ENCODE measurements at regions not wholly inside any gene's neighbourhood (a gene's known extent, or its start where the extent isn't known, plus 50 kb on each side); places are given as distances from the start of the nearest gene placed in this dataset.
"Not testable (repeated sequence)": the region's sequence is repeated elsewhere in the genome, so short reads cannot be mapped to it uniquely, and the experiment has no call there.

- H3K9me3 ChIP-seq (ENCODE audit: control extremely low read depth in 1 of 5, control insufficient read depth in 4 of 5, insufficient read depth in 2 of 5, low read depth in 1 of 5, low read length in 4 of 5) = no peaks in the 10 kb centered on the region
- no peaks in the 10 kb centered on the region for H3K27me3 ChIP-seq (replicated peaks in 2 of 5; ENCODE audit: control insufficient read depth in 4 of 5, insufficient read depth in 5 of 5, low read length in 4 of 5)
- POLR2A ChIA-PET = no interaction called here
- no peak for DNase-seq
- CTCF ChIA-PET = no interaction called here
- H3K4me3 ChIP-seq (ENCODE audit: control insufficient read depth in 1 of 7, extremely low read depth in 1 of 7, insufficient read depth in 4 of 7, low read depth in 2 of 7, low read length in 6 of 7) = no peak overlapping the region
- no peak overlapping the region for H3K27ac ChIP-seq (ENCODE audit: insufficient read depth in 1 of 2, low read depth in 1 of 2, low read length in 2 of 2, poor library complexity in 1 of 2, severe bottlenecking in 2 of 2)
- 98% methylated on average over 11 of the region's 14 CpGs for WGBS (ENCODE audit: insufficient coverage)
- no peaks in the 10 kb centered on the region for H3K4me1 ChIP-seq (ENCODE audit: control extremely low read depth in 1 of 4, control insufficient read depth in 4 of 4, insufficient read depth in 4 of 4, low read length in 3 of 4)
- no peaks in the 10 kb centered on the region for H3K36me3 ChIP-seq (ENCODE audit: control insufficient read depth in 4 of 4, insufficient read depth in 4 of 4, low read length in 3 of 4)
Measured at GRCh38 chr3:186454881-186455703, 89.1 kb downstream of the CRYGS start.

DNA sequence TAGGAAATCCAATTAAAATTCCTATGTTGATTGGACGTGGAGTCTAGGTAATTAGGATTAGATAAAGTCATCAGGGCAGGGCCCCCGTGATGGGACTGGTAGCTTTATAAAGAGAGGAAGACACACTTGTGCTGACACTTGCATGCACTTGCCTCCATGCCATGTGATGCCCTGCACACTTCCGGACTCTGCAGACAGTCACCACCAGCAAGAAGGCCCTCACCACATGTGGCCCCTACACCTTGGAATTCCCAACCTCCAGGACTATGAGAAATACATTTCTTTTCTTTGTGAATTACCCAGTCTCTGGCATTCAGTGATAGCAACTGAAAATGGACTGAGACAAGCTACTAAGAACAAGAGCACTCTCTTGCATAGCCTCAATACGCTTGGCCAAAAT is 90.6 kb downstream of the CRYGS start:
- WGBS (ENCODE audit: insufficient coverage) = 94% methylated on average over 3 of the region's 4 CpGs
- ChIA-PET CTCF (no interaction called here), POLR2A (no interaction called here)
- Histone ChIP-seq H3K4me3 (ENCODE audit: control insufficient read depth in 1 of 7, extremely low read depth in 1 of 7, insufficient read depth in 4 of 7, low read depth in 2 of 7, low read length in 6 of 7) (no peak overlapping the region), H3K9me3 (ENCODE audit: control extremely low read depth in 1 of 5, control insufficient read depth in 4 of 5, insufficient read depth in 2 of 5, low read depth in 1 of 5, low read length in 4 of 5) (no peaks in the 10 kb centered on the region), H3K27me3 (replicated peaks in 2 of 5; ENCODE audit: control insufficient read depth in 4 of 5, insufficient read depth in 5 of 5, low read length in 4 of 5) (no peaks in the 10 kb centered on the region), H3K4me1 (ENCODE audit: control extremely low read depth in 1 of 4, control insufficient read depth in 4 of 4, insufficient read depth in 4 of 4, low read length in 3 of 4) (no peaks in the 10 kb centered on the region), H3K36me3 (ENCODE audit: control insufficient read depth in 4 of 4, insufficient read depth in 4 of 4, low read length in 3 of 4) (no peaks in the 10 kb centered on the region), H3K27ac (ENCODE audit: insufficient read depth in 1 of 2, low read depth in 1 of 2, low read length in 2 of 2, poor library complexity in 1 of 2, severe bottlenecking in 2 of 2) (no peak overlapping the region)
- no peak for DNase-seq

DNA sequence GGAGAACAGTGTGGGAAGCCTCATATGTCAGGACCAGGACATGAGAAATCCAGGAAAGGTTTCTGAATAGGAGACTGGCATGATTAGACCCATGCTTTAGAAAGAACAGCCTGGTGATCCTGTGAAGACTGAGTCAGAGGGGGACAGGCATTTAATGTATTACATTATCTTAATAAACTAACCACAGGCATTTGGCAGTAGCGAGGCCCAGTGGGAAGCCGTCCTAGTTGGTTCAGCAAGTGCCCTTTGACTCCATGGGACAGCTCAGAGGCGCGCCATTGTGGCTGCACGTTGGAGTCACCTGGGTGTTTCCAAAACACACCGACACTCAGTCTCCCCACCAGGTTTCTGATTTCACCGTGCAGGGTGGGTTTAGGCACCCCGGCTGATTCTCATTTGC is 90.5 kb upstream of the DGKG start:
- WGBS (ENCODE audit: insufficient coverage) = 96% methylated on average over 8 of the region's 8 CpGs
- CTCF ChIA-PET = interaction anchor here (1.0 kb wide), 1 partner anchor 14 kb away, joined by 3 read pairs; no protein-coding TSS in a partner anchor
- H3K36me3 ChIP-seq (ENCODE audit: control insufficient read depth in 4 of 4, insufficient read depth in 4 of 4, low read length in 3 of 4) = no peaks in the 10 kb centered on the region
- H3K27me3 ChIP-seq (replicated peaks in 2 of 5; ENCODE audit: control insufficient read depth in 4 of 5, insufficient read depth in 5 of 5, low read length in 4 of 5) = no peaks in the 10 kb centered on the region
- DNase-seq = no peak
- H3K4me3 ChIP-seq (ENCODE audit: control insufficient read depth in 1 of 7, extremely low read depth in 1 of 7, insufficient read depth in 4 of 7, low read depth in 2 of 7, low read length in 6 of 7) = no peak overlapping the region
- H3K9me3 ChIP-seq (ENCODE audit: control extremely low read depth in 1 of 5, control insufficient read depth in 4 of 5, insufficient read depth in 2 of 5, low read depth in 1 of 5, low read length in 4 of 5) = no peaks in the 10 kb centered on the region
- H3K4me1 ChIP-seq (ENCODE audit: control extremely low read depth in 1 of 4, control insufficient read depth in 4 of 4, insufficient read depth in 4 of 4, low read length in 3 of 4) = no peaks in the 10 kb centered on the region
- POLR2A ChIA-PET = no interaction called here
- no peak overlapping the region for H3K27ac ChIP-seq (ENCODE audit: insufficient read depth in 1 of 2, low read depth in 1 of 2, low read length in 2 of 2, poor library complexity in 1 of 2, severe bottlenecking in 2 of 2)

GRCh38 chr3:186451371-186451770 is 89.3 kb upstream of the DGKG start:
- H3K4me1 ChIP-seq (ENCODE audit: control extremely low read depth in 1 of 4, control insufficient read depth in 4 of 4, insufficient read depth in 4 of 4, low read length in 3 of 4) = no peaks in the 10 kb centered on the region
- WGBS (ENCODE audit: insufficient coverage) = 92% methylated on average over 5 of the region's 6 CpGs
- POLR2A ChIA-PET = no interaction called here

GRCh38 chr3:186444974-186445373 is 82.9 kb upstream of the DGKG start:
- POLR2A ChIA-PET = no interaction called here
- Histone ChIP-seq H3K36me3 (ENCODE audit: control insufficient read depth in 4 of 4, insufficient read depth in 4 of 4, low read length in 3 of 4) (no peaks in the 10 kb centered on the region), H3K27me3 (replicated peaks in 2 of 5; ENCODE audit: control insufficient read depth in 4 of 5, insufficient read depth in 5 of 5, low read length in 4 of 5) (no peaks in the 10 kb centered on the region), H3K4me3 (ENCODE audit: control insufficient read depth in 1 of 7, extremely low read depth in 1 of 7, insufficient read depth in 4 of 7, low read depth in 2 of 7, low read length in 6 of 7) (no peak overlapping the region), H3K27ac (ENCODE audit: insufficient read depth in 1 of 2, low read depth in 1 of 2, low read length in 2 of 2, poor library complexity in 1 of 2, severe bottlenecking in 2 of 2) (no peak overlapping the region), H3K9me3 (ENCODE audit: control extremely low read depth in 1 of 5, control insufficient read depth in 4 of 5, insufficient read depth in 2 of 5, low read depth in 1 of 5, low read length in 4 of 5) (no peaks in the 10 kb centered on the region), H3K4me1 (ENCODE audit: control extremely low read depth in 1 of 4, control insufficient read depth in 4 of 4, insufficient read depth in 4 of 4, low read length in 3 of 4) (no peaks in the 10 kb centered on the region)
- DNase-seq = no peak
- CTCF ChIA-PET = interaction anchor here (1.5 kb wide), 1 partner anchor 19 kb away, joined by 4 read pairs; no protein-coding TSS in a partner anchor
- WGBS (ENCODE audit: insufficient coverage) = 100% methylated on average over 4 of the region's 7 CpGs

More at GRCh38 chr3:186451371-186451770, 89.3 kb upstream of the DGKG start:
- no peak for DNase-seq
- CTCF ChIA-PET = no interaction called here
- no peak overlapping the region for H3K4me3 ChIP-seq (ENCODE audit: control insufficient read depth in 1 of 7, extremely low read depth in 1 of 7, insufficient read depth in 4 of 7, low read depth in 2 of 7, low read length in 6 of 7)
- no peak overlapping the region for H3K27ac ChIP-seq (ENCODE audit: insufficient read depth in 1 of 2, low read depth in 1 of 2, low read length in 2 of 2, poor library complexity in 1 of 2, severe bottlenecking in 2 of 2)
- no peaks in the 10 kb centered on the region for H3K27me3 ChIP-seq (replicated peaks in 2 of 5; ENCODE audit: control insufficient read depth in 4 of 5, insufficient read depth in 5 of 5, low read length in 4 of 5)
- H3K9me3 ChIP-seq (ENCODE audit: control extremely low read depth in 1 of 5, control insufficient read depth in 4 of 5, insufficient read depth in 2 of 5, low read depth in 1 of 5, low read length in 4 of 5) = no peaks in the 10 kb centered on the region
- no peaks in the 10 kb centered on the region for H3K36me3 ChIP-seq (ENCODE audit: control insufficient read depth in 4 of 4, insufficient read depth in 4 of 4, low read length in 3 of 4)

- Histone ChIP-seq H3K9me3 (ENCODE audit: control extremely low read depth in 1 of 5, control insufficient read depth in 4 of 5, insufficient read depth in 2 of 5, low read depth in 1 of 5, low read length in 4 of 5) (no peaks in the 10 kb centered on the region), H3K27me3 (replicated peaks in 2 of 5; ENCODE audit: control insufficient read depth in 4 of 5, insufficient read depth in 5 of 5, low read length in 4 of 5) (no peaks in the 10 kb centered on the region), H3K4me1 (ENCODE audit: control extremely low read depth in 1 of 4, control insufficient read depth in 4 of 4, insufficient read depth in 4 of 4, low read length in 3 of 4) (no peaks in the 10 kb centered on the region), H3K4me3 (ENCODE audit: control insufficient read depth in 1 of 7, extremely low read depth in 1 of 7, insufficient read depth in 4 of 7, low read depth in 2 of 7, low read length in 6 of 7) (no peak overlapping the region), H3K36me3 (ENCODE audit: control insufficient read depth in 4 of 4, insufficient read depth in 4 of 4, low read length in 3 of 4) (no peaks in the 10 kb centered on the region), H3K27ac (ENCODE audit: insufficient read depth in 1 of 2, low read depth in 1 of 2, low read length in 2 of 2, poor library complexity in 1 of 2, severe bottlenecking in 2 of 2) (no peak overlapping the region)
- CTCF ChIA-PET = interaction anchor here (1.5 kb wide), 1 partner anchor 19 kb away, joined by 4 read pairs; no protein-coding TSS in a partner anchor
- POLR2A ChIA-PET = no interaction called here
- DNase-seq = no peak
Measured at GRCh38 chr3:186444288-186444687, 82.3 kb upstream of the DGKG start.

DNA sequence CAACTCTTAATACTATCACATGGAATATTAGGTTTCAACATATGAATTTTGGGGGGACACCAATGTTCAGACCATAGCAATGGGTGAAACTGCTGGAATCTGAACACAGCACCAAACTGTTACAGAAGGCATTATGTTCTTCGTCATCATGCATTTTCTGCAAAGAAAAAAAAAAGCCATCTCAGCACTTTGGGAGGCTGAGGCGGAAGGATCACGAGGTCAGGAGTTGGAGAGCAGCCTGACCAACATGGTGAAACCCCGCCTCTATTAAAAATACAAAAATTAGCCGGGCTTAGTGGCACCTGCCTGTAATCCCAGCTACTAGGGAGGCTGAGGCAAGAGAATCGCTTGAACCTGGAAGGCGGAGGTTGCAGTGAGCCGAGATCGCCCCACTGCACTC is 80.9 kb upstream of the DGKG start:
- H3K27me3 ChIP-seq (replicated peaks in 2 of 5; ENCODE audit: control insufficient read depth in 4 of 5, insufficient read depth in 5 of 5, low read length in 4 of 5); H3K4me1 ChIP-seq (ENCODE audit: control extremely low read depth in 1 of 4, control insufficient read depth in 4 of 4, insufficient read depth in 4 of 4, low read length in 3 of 4); POLR2A ChIA-PET; H3K9me3 ChIP-seq (ENCODE audit: control extremely low read depth in 1 of 5, control insufficient read depth in 4 of 5, insufficient read depth in 2 of 5, low read depth in 1 of 5, low read length in 4 of 5); H3K27ac ChIP-seq (ENCODE audit: insufficient read depth in 1 of 2, low read depth in 1 of 2, low read length in 2 of 2, poor library complexity in 1 of 2, severe bottlenecking in 2 of 2); DNase-seq; H3K4me3 ChIP-seq (ENCODE audit: control insufficient read depth in 1 of 7, extremely low read depth in 1 of 7, insufficient read depth in 4 of 7, low read depth in 2 of 7, low read length in 6 of 7); CTCF ChIA-PET; H3K36me3 ChIP-seq (ENCODE audit: control insufficient read depth in 4 of 4, insufficient read depth in 4 of 4, low read length in 3 of 4): not testable (repeated sequence)
- 100% methylated on average over 4 of the region's 9 CpGs for WGBS (ENCODE audit: insufficient coverage)

Data from common myeloid progenitor, CD34-positive (primary cell).